SU-DHL-6 (cell line): ENCODE measurements at regions not wholly inside any gene's neighbourhood (a gene's known extent, or its start where the extent isn't known, plus 50 kb on each side); places are given as distances from the start of the nearest gene placed in this dataset.

Source experiments
- H2AFZ ChIP-seq: fragments of 200-600 bp; sonication (generic); 2 replicates; pipeline ENCODE4 v1.6.1; 2014; ENCODE audit warnings: low read depth, mild to moderate bottlenecking, moderate library complexity, mixed read lengths, antibody characterized with exemption, low read length; ENCODE audit not compliant: severe bottlenecking
- H3F3A ChIP-seq: fragments of 200-600 bp; shearing (Covaris generic); 2 replicates; pipeline ENCODE4 v1.6.0; 2016; ENCODE audit warnings: antibody characterized with exemption, mild to moderate bottlenecking; ENCODE audit not compliant: insufficient read depth
- H3K27ac ChIP-seq: fragments of 200-600 bp; sonication (generic); 2 replicates; pipeline ENCODE4 v1.5.1; 2016; ENCODE audit warnings: low read depth, mild to moderate bottlenecking, low read length, moderate library complexity, mixed read lengths
- H3K27me3 ChIP-seq: fragments of 200-600 bp; sonication (generic), shearing (Covaris generic); 2 replicates; pipeline ENCODE4 v1.6.0; 2014; ENCODE audit warnings: mild to moderate bottlenecking, low read length
- H3K36me3 ChIP-seq: fragments of 200-600 bp; sonication (generic); 2 replicates; pipeline ENCODE4 v1.6.1; 2014; ENCODE audit warnings: mild to moderate bottlenecking, low read length, mixed read lengths
- H3K4me2 ChIP-seq: fragments of 300-600, 200-600 bp; shearing (Covaris generic), sonication (generic); 2 replicates; pipeline ENCODE4 v1.6.0; 2014; ENCODE audit warnings: low read length, low read depth, mild to moderate bottlenecking; ENCODE audit not compliant: poor library complexity, severe bottlenecking
- H3K4me3 ChIP-seq: fragments of 200-600 bp; sonication (generic); 2 replicates; pipeline ENCODE4 v1.5.1; 2014; ENCODE audit warnings: antibody characterized with exemption, low read length, mild to moderate bottlenecking, mixed read lengths; ENCODE audit not compliant: insufficient read depth, poor library complexity, severe bottlenecking
- H3K79me2 ChIP-seq: fragments of 200-600 bp; sonication (generic); 2 replicates; pipeline ENCODE4 v1.6.1; 2014; ENCODE audit warnings: mild to moderate bottlenecking, low read length, moderate library complexity; ENCODE audit not compliant: insufficient read depth
- H3K9ac ChIP-seq: fragments of 200-600 bp; sonication (generic); 2 replicates; pipeline ENCODE4 v1.7.0; 2014; ENCODE audit warnings: mild to moderate bottlenecking, low read length
- H3K9me2 ChIP-seq: fragments of 200-600 bp; sonication (generic); replicated peaks from 2 replicates; pipeline ENCODE4 v1.6.1; 2014; ENCODE audit warnings: low read length; ENCODE audit not compliant: insufficient read depth
- H3K9me3 ChIP-seq: fragments of 200-600 bp; sonication (generic); 2 replicates; pipeline ENCODE4 v1.6.1; 2014; ENCODE audit warnings: low read length, mixed read lengths; ENCODE audit not compliant: insufficient read depth
- H4K20me1 ChIP-seq: fragments of 200-600 bp; sonication (generic); 2 replicates; pipeline ENCODE4 v1.6.1; 2014; ENCODE audit warnings: low read depth, mild to moderate bottlenecking, antibody characterized with exemption, low read length, moderate library complexity, mixed read lengths
- EZH2phosphoT487 ChIP-seq: fragments of 200-600 bp; sonication (generic), shearing (Covaris generic); conservative IDR thresholded peaks from 2 replicates; pipeline ENCODE4 v1.6.1; 2018; ENCODE audit warnings: mild to moderate bottlenecking, antibody characterized with exemption, low read length, moderate library complexity, mixed read lengths
- TF ChIP-seq, protein P1 (sequence below): fragments of 200-600 bp; sonication (generic); IDR thresholded peaks from one replicate; pipeline ENCODE4 v1.5.1; 2017; ENCODE audit warnings: antibody characterized with exemption, mild to moderate bottlenecking, low read length, moderate library complexity; ENCODE audit not compliant: insufficient read depth, poor library complexity, severe bottlenecking

- no peaks in the 10 kb centered on the region for H3K36me3 ChIP-seq
- no peak overlapping the region for H3K4me3 ChIP-seq
- H3K9ac ChIP-seq, result no peak overlapping the region
- no peaks in the 10 kb centered on the region for H3F3A ChIP-seq
- no peaks in the 10 kb centered on the region for H3K79me2 ChIP-seq
- H4K20me1 ChIP-seq, result no peaks in the 10 kb centered on the region
- no peaks in the 10 kb centered on the region for H3K27me3 ChIP-seq
- no peak overlapping the region for H2AFZ ChIP-seq
- no peak overlapping the region for H3K27ac ChIP-seq
- no peaks in the 10 kb centered on the region for H3K9me3 ChIP-seq
- no peaks in the 10 kb centered on the region for H3K9me2 ChIP-seq
- no peak for TF ChIP-seq EZH2phosphoT487
- TF ChIP-seq, protein P1, sequence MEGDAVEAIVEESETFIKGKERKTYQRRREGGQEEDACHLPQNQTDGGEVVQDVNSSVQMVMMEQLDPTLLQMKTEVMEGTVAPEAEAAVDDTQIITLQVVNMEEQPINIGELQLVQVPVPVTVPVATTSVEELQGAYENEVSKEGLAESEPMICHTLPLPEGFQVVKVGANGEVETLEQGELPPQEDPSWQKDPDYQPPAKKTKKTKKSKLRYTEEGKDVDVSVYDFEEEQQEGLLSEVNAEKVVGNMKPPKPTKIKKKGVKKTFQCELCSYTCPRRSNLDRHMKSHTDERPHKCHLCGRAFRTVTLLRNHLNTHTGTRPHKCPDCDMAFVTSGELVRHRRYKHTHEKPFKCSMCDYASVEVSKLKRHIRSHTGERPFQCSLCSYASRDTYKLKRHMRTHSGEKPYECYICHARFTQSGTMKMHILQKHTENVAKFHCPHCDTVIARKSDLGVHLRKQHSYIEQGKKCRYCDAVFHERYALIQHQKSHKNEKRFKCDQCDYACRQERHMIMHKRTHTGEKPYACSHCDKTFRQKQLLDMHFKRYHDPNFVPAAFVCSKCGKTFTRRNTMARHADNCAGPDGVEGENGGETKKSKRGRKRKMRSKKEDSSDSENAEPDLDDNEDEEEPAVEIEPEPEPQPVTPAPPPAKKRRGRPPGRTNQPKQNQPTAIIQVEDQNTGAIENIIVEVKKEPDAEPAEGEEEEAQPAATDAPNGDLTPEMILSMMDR, result no peak
- no peak overlapping the region for H3K4me2 ChIP-seq
These were observed 257.1 kb downstream of the LY86 start for GRCh38 chr6:6845603-6846002.

- H3K9me2 ChIP-seq, result no peaks in the 10 kb centered on the region
- no peak overlapping the region for H3K4me2 ChIP-seq
- H3K4me3 ChIP-seq, result no peak overlapping the region
- no peaks in the 10 kb centered on the region for H3K27me3 ChIP-seq
- no peak overlapping the region for H3K27ac ChIP-seq
- H3K36me3 ChIP-seq, result no peaks in the 10 kb centered on the region
- H3K9ac ChIP-seq, result no peak overlapping the region
- H4K20me1 ChIP-seq, result no peaks in the 10 kb centered on the region
- H3K9me3 ChIP-seq, result no peaks in the 10 kb centered on the region
- H3K79me2 ChIP-seq, result no peaks in the 10 kb centered on the region
- TF ChIP-seq, protein P1, result no peak
- no peak for TF ChIP-seq EZH2phosphoT487
- H3F3A ChIP-seq, result no peaks in the 10 kb centered on the region
- H2AFZ ChIP-seq, result no peak overlapping the region
These were observed 259.1 kb downstream of the LY86 start for GRCh38 chr6:6847591-6847990.

- Histone ChIP-seq H3K4me3 (no peak overlapping the region), H3K9ac (no peak overlapping the region)
These were observed 256.5 kb upstream of the RREB1 start for GRCh38 chr6:6851059-6851948.

More at GRCh38 chr6:6851059-6851948, 256.5 kb upstream of the RREB1 start:
- Histone ChIP-seq H3K4me2 (no peak overlapping the region), H3K27ac (no peak overlapping the region), H3K9me2 (no peaks in the 10 kb centered on the region), H3K79me2 (no peaks in the 10 kb centered on the region), H3F3A (no peaks in the 10 kb centered on the region), H3K36me3 (no peaks in the 10 kb centered on the region), H4K20me1 (no peaks in the 10 kb centered on the region), H2AFZ (no peak overlapping the region), H3K27me3 (no peaks in the 10 kb centered on the region), H3K9me3 (no peaks in the 10 kb centered on the region)
- TF ChIP-seq, protein P1, result no peak
- no peak for TF ChIP-seq EZH2phosphoT487
